HEK293 (cell line): ENCODE measurements at regions not wholly inside any gene's neighbourhood (a gene's known extent, or its start where the extent isn't known, plus 50 kb on each side); places are given as distances from the start of the nearest gene placed in this dataset.

Experiments
- CTCF ChIA-PET: fragments of 350-600 bp; formaldehyde crosslinking; extraction: SDS; loops from one replicate; lab custom pipeline; 2021; ENCODE audit warnings: antibody characterized with exemption; lab: Yijun Ruan, JAX
- POLR2A ChIA-PET: fragments of 300-600 bp; formaldehyde crosslinking; extraction: SDS; loops from one replicate; lab custom pipeline; 2020; ENCODE audit warnings: antibody characterized with exemption, inconsistent platforms; lab: Yijun Ruan, JAX
- H3K27ac ChIP-seq: fragments of 200-500 bp; sonication (Bioruptor generic); 2 replicates; pipeline ENCODE4 v1.5.1; 2014; ENCODE audit warnings: low read depth, low read length, control low read depth, inconsistent platforms; ENCODE audit errors: extremely low read depth
- H3K36me3 ChIP-seq, 2 experiments: fragments of 200-500 bp in 1 of 2; sonication (Bioruptor generic) in 1 of 2; 1 replicate in 1 of 2; 2 replicates in 1 of 2; pipeline ENCODE4 v1.5.1; 2014 to 2017; ENCODE audit warnings: inconsistent platforms in 2 of 2, low read length in 2 of 2; ENCODE audit not compliant: control insufficient read depth in 2 of 2, insufficient read depth in 1 of 2
- H3K4me1 ChIP-seq: fragments of 200-500 bp; sonication (Bioruptor generic); 2 replicates; pipeline ENCODE4 v1.5.1; 2014; ENCODE audit warnings: mild to moderate bottlenecking, low read length, inconsistent platforms; ENCODE audit not compliant: control insufficient read depth, insufficient read depth
- H3K4me3 ChIP-seq: 2 replicates; pipeline ENCODE4 v1.5.1; 2011; ENCODE audit warnings: low read depth, mild to moderate bottlenecking, control low read depth, low read length, moderate library complexity
- H3K9me3 ChIP-seq: fragments of 200-500 bp; sonication (Bioruptor generic); 2 replicates; pipeline ENCODE4 v1.5.1; 2014; ENCODE audit warnings: low read depth, low read length, inconsistent platforms; ENCODE audit not compliant: control insufficient read depth, insufficient read depth
- HOXD13 ChIP-seq: sonication (generic); formaldehyde crosslinking; IDR thresholded peaks from 2 replicates; pipeline ENCODE4 v1.8.0; 2022; ENCODE audit warnings: missing genetic modification reagents, borderline replicate concordance
- IKZF3 ChIP-seq: fragments of 450-650 bp; IDR thresholded peaks from 2 replicates; pipeline ENCODE4 v1.5.0; 2018; ENCODE audit warnings: missing biosample characterization, mild to moderate bottlenecking, missing genetic modification characterization, moderate library complexity
- SCRT1 ChIP-seq: fragments of 450-650 bp; formaldehyde crosslinking; IDR thresholded peaks from 2 replicates; pipeline ENCODE4 v1.5.1; 2016; ENCODE audit warnings: missing biosample characterization, missing genetic modification characterization, borderline replicate concordance
- SCRT2 ChIP-seq: fragments of 450-650 bp; formaldehyde crosslinking; IDR thresholded peaks from 2 replicates; pipeline ENCODE4 v1.5.1; 2016; ENCODE audit warnings: missing biosample characterization, missing genetic modification characterization
- SP2 ChIP-seq: fragments of 450-650 bp; formaldehyde crosslinking; IDR thresholded peaks from 2 replicates; pipeline ENCODE4 v1.5.1; 2016; ENCODE audit warnings: missing biosample characterization, missing genetic modification characterization
- TCF7L2 ChIP-seq: IDR thresholded peaks from 2 replicates; pipeline ENCODE4 v1.6.1; 2011; ENCODE audit warnings: low read depth, mild to moderate bottlenecking, inconsistent platforms, low read length, moderate library complexity, borderline replicate concordance
- ZBTB20 ChIP-seq: fragments of 450-650 bp; formaldehyde crosslinking; IDR thresholded peaks from 2 replicates; pipeline ENCODE4 v1.5.1; 2016; ENCODE audit warnings: missing biosample characterization, missing genetic modification characterization
- ZBTB6 ChIP-seq: fragments of 450-650 bp; formaldehyde crosslinking; IDR thresholded peaks from 2 replicates; pipeline ENCODE4 v1.5.1; 2017; ENCODE audit warnings: missing biosample characterization, missing genetic modification characterization
- ZFHX2 ChIP-seq: fragments of 450-650 bp; formaldehyde crosslinking; conservative IDR thresholded peaks from 2 replicates; pipeline ENCODE4 v1.5.1; 2016; ENCODE audit warnings: missing biosample characterization, missing genetic modification characterization
- ZIC2 ChIP-seq: fragments of 450-650 bp; formaldehyde crosslinking; IDR thresholded peaks from 2 replicates; pipeline ENCODE4 v1.5.1; 2016; ENCODE audit warnings: missing biosample characterization, missing genetic modification characterization
- ZNF18 ChIP-seq: fragments of 450-650 bp; formaldehyde crosslinking; IDR thresholded peaks from 2 replicates; pipeline ENCODE4 v1.5.1; 2016; ENCODE audit warnings: missing biosample characterization, missing genetic modification characterization
- ZNF221 ChIP-seq: fragments of 450-650 bp; formaldehyde crosslinking; IDR thresholded peaks from 2 replicates; pipeline ENCODE4 v1.5.1; 2017; ENCODE audit warnings: missing biosample characterization, missing genetic modification characterization, borderline replicate concordance
- ZNF24 ChIP-seq: fragments of 450-650 bp; formaldehyde crosslinking; IDR thresholded peaks from 2 replicates; pipeline ENCODE4 v1.5.1; 2016; ENCODE audit warnings: missing biosample characterization, missing genetic modification characterization
- ZNF544 ChIP-seq: fragments of 450-650 bp; formaldehyde crosslinking; IDR thresholded peaks from 2 replicates; pipeline ENCODE4 v1.5.0; 2017; ENCODE audit warnings: missing biosample characterization, missing genetic modification characterization
- ZNF548 ChIP-seq: fragments of 450-650 bp; formaldehyde crosslinking; IDR thresholded peaks from 2 replicates; pipeline ENCODE4 v1.5.1; 2016; ENCODE audit warnings: missing biosample characterization, missing genetic modification characterization
- ZNF560 ChIP-seq: fragments of 450-650 bp; formaldehyde crosslinking; IDR thresholded peaks from 2 replicates; pipeline ENCODE4 v1.5.1; 2017; ENCODE audit warnings: missing biosample characterization, missing genetic modification characterization, borderline replicate concordance
- ZNF561 ChIP-seq: fragments of 450-650 bp; IDR thresholded peaks from 2 replicates; pipeline ENCODE4 v1.5.1; 2018; ENCODE audit warnings: missing biosample characterization, missing genetic modification characterization, borderline replicate concordance
- ZNF624 ChIP-seq: fragments of 450-650 bp; formaldehyde crosslinking; IDR thresholded peaks from 2 replicates; pipeline ENCODE4 v1.5.1; 2017; ENCODE audit warnings: missing biosample characterization, missing genetic modification characterization
- ZNF645 ChIP-seq: fragments of 450-650 bp; formaldehyde crosslinking; IDR thresholded peaks from 2 replicates; pipeline ENCODE4; 2016; ENCODE audit warnings: missing biosample characterization, missing genetic modification characterization
- ZNF677 ChIP-seq: fragments of 450-650 bp; IDR thresholded peaks from 2 replicates; pipeline ENCODE4 v1.5.0; 2018; ENCODE audit warnings: missing biosample characterization, mild to moderate bottlenecking, missing genetic modification characterization, moderate library complexity
- ZNF837 ChIP-seq: fragments of 450-650 bp; formaldehyde crosslinking; IDR thresholded peaks from 2 replicates; pipeline ENCODE4 v1.5.1; 2016; ENCODE audit warnings: missing biosample characterization, missing genetic modification characterization
- ZSCAN23 ChIP-seq: fragments of 450-650 bp; formaldehyde crosslinking; IDR thresholded peaks from 2 replicates; pipeline ENCODE4 v1.5.1; 2016; ENCODE audit warnings: missing biosample characterization, missing genetic modification characterization
- ZSCAN30 ChIP-seq: fragments of 450-650 bp; IDR thresholded peaks from 2 replicates; pipeline ENCODE4 v1.5.1; 2018; ENCODE audit warnings: missing biosample characterization, mild to moderate bottlenecking, missing genetic modification characterization, moderate library complexity
- ZSCAN4 ChIP-seq: fragments of 450-650 bp; formaldehyde crosslinking; IDR thresholded peaks from 2 replicates; pipeline ENCODE4 v1.5.1; 2017; ENCODE audit warnings: missing biosample characterization, missing genetic modification characterization

GRCh38 chr5:30034870-30035269, 1158.6 kb upstream of the CDH6 start:
- H3K27ac ChIP-seq, result no peak overlapping the region
- CTCF ChIA-PET, result no interaction called here
- no peaks in the 10 kb centered on the region for H3K36me3 ChIP-seq
- H3K9me3 ChIP-seq, result no peaks in the 10 kb centered on the region
- peak; percentile 80 for TF ChIP-seq SCRT2
- peak; percentile 65; the same call in 1 of the 2 replicates for TF ChIP-seq SCRT1 (tag by site-specific recombination)
- no peak for TF ChIP-seq ZIC2 (tag by site-specific recombination)
- no peak for TF ChIP-seq TCF7L2
- TF ChIP-seq ZNF221, result no peak
- TF ChIP-seq, all 188 proteins: peak for 2
- Histone ChIP-seq H3K4me1 (no peaks in the 10 kb centered on the region), H3K4me3 (no peak overlapping the region)
- POLR2A ChIA-PET, result no interaction called here

- Histone ChIP-seq H3K4me3 (no peak overlapping the region), H3K9me3 (no peaks in the 10 kb centered on the region), H3K36me3 (no peaks in the 10 kb centered on the region), H3K27ac (no peak overlapping the region), H3K4me1 (no peaks in the 10 kb centered on the region)
- POLR2A ChIA-PET, result no interaction called here
- CTCF ChIA-PET, result interaction anchor here (0.6 kb wide), 1 partner anchor 1196 kb away, joined by 3 read pairs; no protein-coding TSS in a partner anchor
- TF ChIP-seq ZBTB20 (tag by site-specific recombination), result no peak
- TF ChIP-seq ZNF548 (tag by site-specific recombination), result no peak
- no peak for TF ChIP-seq ZNF544
- TF ChIP-seq ZNF24 (tag by site-specific recombination), result no peak
- TF ChIP-seq ZSCAN30 (tag by site-specific recombination), result no peak
- no peak for TF ChIP-seq IKZF3 (tag by site-specific recombination)
- no peak for TF ChIP-seq ZNF18 (tag by site-specific recombination)
- no peak for TF ChIP-seq SP2 (tag by site-specific recombination)
- no peak for TF ChIP-seq ZNF561
- no peak for TF ChIP-seq ZSCAN4 (tag by site-specific recombination)
- no peak for TF ChIP-seq ZSCAN23 (tag by site-specific recombination)
These were observed 1163.4 kb upstream of the CDH6 start for GRCh38 chr5:30030101-30030500.

GRCh38 chr5:30001826-30002225, 1191.7 kb upstream of the CDH6 start:
- H3K4me1 ChIP-seq, result no peaks in the 10 kb centered on the region
- POLR2A ChIA-PET, result no interaction called here
- H3K4me3 ChIP-seq, result no peak overlapping the region
- H3K27ac ChIP-seq, result no peak overlapping the region
- H3K9me3 ChIP-seq, result no peaks in the 10 kb centered on the region
- CTCF ChIA-PET, result no interaction called here
- TF ChIP-seq ZNF624 (tag by site-specific recombination) (no peak), ZNF645 (tag by site-specific recombination) (no peak), ZFHX2 (no peak), ZNF560 (no peak), ZNF677 (tag by site-specific recombination) (no peak), ZBTB6 (tag by site-specific recombination) (no peak), ZNF837 (tag by site-specific recombination) (no peak), HOXD13 (CRISPR knock-in tag) (no peak), IKZF3 (tag by site-specific recombination) (no peak)
- H3K36me3 ChIP-seq, result no peaks in the 10 kb centered on the region
